OCI-LY1 (cell line): ENCODE measurements at regions not wholly inside any gene's neighbourhood (a gene's known extent, or its start where the extent isn't known, plus 50 kb on each side); places are given as distances from the start of the nearest gene placed in this dataset.

Experiments
- H2AFZ ChIP-seq: fragments of 200-600 bp; sonication (generic), shearing (Covaris generic); 2 replicates; pipeline ENCODE4 v1.6.0; 2014; ENCODE audit warnings: antibody characterized with exemption, mild to moderate bottlenecking, low read length
- H3F3A ChIP-seq: fragments of 200-600 bp; sonication (generic), shearing (Covaris generic); 2 replicates; pipeline ENCODE4 v1.6.0; 2014; ENCODE audit warnings: mild to moderate bottlenecking, antibody characterized with exemption, low read length, moderate library complexity; ENCODE audit not compliant: insufficient read depth
- H3K27ac ChIP-seq: fragments of 200-600 bp; sonication (generic); 2 replicates; pipeline ENCODE4 v1.5.1; 2014; ENCODE audit warnings: low read length, mixed run types, mild to moderate bottlenecking, low read depth; ENCODE audit not compliant: poor library complexity, severe bottlenecking
- H3K27me3 ChIP-seq: fragments of 200-600 bp; sonication (generic); 2 replicates; pipeline ENCODE4 v1.6.0; 2014; ENCODE audit warnings: antibody characterized with exemption, mild to moderate bottlenecking, low read length, moderate library complexity; ENCODE audit not compliant: insufficient read depth
- H3K36me3 ChIP-seq: fragments of 200-600 bp; sonication (generic); 2 replicates; pipeline ENCODE4 v1.6.1; 2014; ENCODE audit warnings: mild to moderate bottlenecking, antibody characterized with exemption, low read length, moderate library complexity, mixed read lengths; ENCODE audit not compliant: insufficient read depth
- H3K4me1 ChIP-seq: fragments of 200-600 bp; sonication (generic); 2 replicates; pipeline ENCODE4 v1.5.1; 2014; ENCODE audit warnings: mild to moderate bottlenecking, low read length, moderate library complexity; ENCODE audit not compliant: insufficient read depth, severe bottlenecking
- H3K4me2 ChIP-seq: fragments of 200-600 bp; sonication (generic), shearing (Covaris generic); 2 replicates; pipeline ENCODE4 v1.6.1; 2014; ENCODE audit warnings: low read length
- H3K4me3 ChIP-seq: fragments of 200-600 bp; sonication (generic); 2 replicates; pipeline ENCODE4 v1.5.1; 2014; ENCODE audit warnings: low read length, low read depth, mild to moderate bottlenecking, mixed read lengths; ENCODE audit not compliant: poor library complexity, severe bottlenecking
- H3K79me2 ChIP-seq: fragments of 200-600 bp; shearing (Covaris generic); 2 replicates; pipeline ENCODE4 v1.6.1; 2016; ENCODE audit warnings: mixed run types, low read length, mixed read lengths; ENCODE audit not compliant: insufficient read depth
- H3K9ac ChIP-seq: fragments of 200-600 bp; sonication (generic), shearing (Covaris generic); 2 replicates; pipeline ENCODE4 v1.6.1; 2014; ENCODE audit warnings: mild to moderate bottlenecking, low read length, mixed read lengths
- H3K9me2 ChIP-seq: fragments of 200-600 bp; sonication (generic), shearing (Covaris generic); 2 replicates; pipeline ENCODE4 v1.6.1; 2014; ENCODE audit warnings: low read depth, mild to moderate bottlenecking, low read length, mixed read lengths
- H3K9me3 ChIP-seq: fragments of 200-600 bp; shearing (Covaris generic); 2 replicates; pipeline ENCODE4 v1.6.1; 2014; ENCODE audit warnings: low read length, mixed read lengths
- H4K20me1 ChIP-seq: fragments of 200-600 bp; sonication (generic), shearing (Covaris generic); 2 replicates; pipeline ENCODE4 v1.6.0; 2016; ENCODE audit warnings: mild to moderate bottlenecking, low read length; ENCODE audit not compliant: insufficient read depth
- CTCF ChIP-seq: fragments of 200-600 bp; sonication (generic), shearing (Covaris generic); IDR thresholded peaks from 2 replicates; pipeline ENCODE4 v1.5.1; 2017; ENCODE audit warnings: mild to moderate bottlenecking, antibody characterized with exemption, low read length, moderate library complexity, mixed read lengths
- EZH2 ChIP-seq: fragments of 200-600 bp; sonication (generic), shearing (Covaris generic); IDR thresholded peaks from 2 replicates; pipeline ENCODE4 v1.8.0; 2017; ENCODE audit warnings: borderline replicate concordance, mixed run types, mild to moderate bottlenecking, antibody characterized with exemption, low read length, moderate library complexity, mixed read lengths

- Histone ChIP-seq H3K27me3 (no peaks in the 10 kb centered on the region), H4K20me1 (no peaks in the 10 kb centered on the region), H3K9ac (no peak overlapping the region), H3K79me2 (no peaks in the 10 kb centered on the region), H3K27ac (no peak overlapping the region), H3F3A (no peaks in the 10 kb centered on the region), H3K4me3 (no peak overlapping the region), H3K9me3 (no peaks in the 10 kb centered on the region), H3K4me2 (no peak overlapping the region), H2AFZ (no peak overlapping the region), H3K36me3 (no peaks in the 10 kb centered on the region), H3K9me2 (no peaks in the 10 kb centered on the region), H3K4me1 (no peaks in the 10 kb centered on the region)
- TF ChIP-seq CTCF, result no peak
- no peak for TF ChIP-seq EZH2
Measured at GRCh38 chr14:51351997-51352396, 112.0 kb downstream of the TMX1 start.

- no peak overlapping the region for H2AFZ ChIP-seq
- H3K79me2 ChIP-seq, result no peaks in the 10 kb centered on the region
- TF ChIP-seq CTCF (no peak), EZH2 (no peak)
- H3K9me3 ChIP-seq, result no peaks in the 10 kb centered on the region
- H3K27me3 ChIP-seq, result no peaks in the 10 kb centered on the region
- H3K4me3 ChIP-seq, result no peak overlapping the region
- H3K9ac ChIP-seq, result no peak overlapping the region
- no peaks in the 10 kb centered on the region for H3K9me2 ChIP-seq
- H3F3A ChIP-seq, result no peaks in the 10 kb centered on the region
- H4K20me1 ChIP-seq, result no peaks in the 10 kb centered on the region
- H3K36me3 ChIP-seq, result no peaks in the 10 kb centered on the region
- no peaks in the 10 kb centered on the region for H3K4me1 ChIP-seq
- H3K4me2 ChIP-seq, result no peak overlapping the region
- no peak overlapping the region for H3K27ac ChIP-seq
Measured at GRCh38 chr14:51353901-51354300, 113.9 kb downstream of the TMX1 start.

GRCh38 chr14:51354846-51355245 lies 114.8 kb downstream of the TMX1 start:
- Histone ChIP-seq H3K9me3 (no peaks in the 10 kb centered on the region), H3K4me1 (no peaks in the 10 kb centered on the region), H4K20me1 (no peaks in the 10 kb centered on the region), H3K36me3 (no peaks in the 10 kb centered on the region), H3K9ac (no peak overlapping the region), H3K27ac (no peak overlapping the region), H3K9me2 (no peaks in the 10 kb centered on the region), H3F3A (no peaks in the 10 kb centered on the region), H2AFZ (no peak overlapping the region), H3K79me2 (no peaks in the 10 kb centered on the region), H3K27me3 (no peaks in the 10 kb centered on the region), H3K4me2 (no peak overlapping the region), H3K4me3 (no peak overlapping the region)
- TF ChIP-seq EZH2 (no peak), CTCF (no peak)
